ENCODE measurements at regions not wholly inside any gene's neighbourhood (a gene's known extent, or its start where the extent isn't known, plus 50 kb on each side); places are given as distances from the start of the nearest gene placed in this dataset.

DNA sequence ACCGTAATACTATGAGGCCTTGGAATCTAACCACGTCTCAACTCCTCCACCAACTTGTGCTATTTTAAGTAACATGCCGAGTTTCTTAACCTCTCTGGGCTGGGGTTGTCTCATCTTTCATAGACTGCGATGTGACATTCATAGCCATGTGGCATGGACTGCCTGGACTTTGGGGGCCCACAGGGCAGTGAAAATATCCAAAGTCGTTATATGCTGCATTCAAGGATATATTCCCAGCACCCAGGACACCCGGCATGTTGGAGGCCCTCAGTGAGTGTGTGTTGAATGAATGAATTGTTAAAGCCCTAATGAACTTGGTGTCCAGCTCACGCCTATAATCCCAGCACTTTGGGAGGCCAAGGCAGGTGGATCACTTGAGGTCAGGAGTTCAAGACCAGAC is 203.1 kb downstream of the CBLN1 start:
- DNase-seq (ENCODE audit: low spot score): no peak

DNA sequence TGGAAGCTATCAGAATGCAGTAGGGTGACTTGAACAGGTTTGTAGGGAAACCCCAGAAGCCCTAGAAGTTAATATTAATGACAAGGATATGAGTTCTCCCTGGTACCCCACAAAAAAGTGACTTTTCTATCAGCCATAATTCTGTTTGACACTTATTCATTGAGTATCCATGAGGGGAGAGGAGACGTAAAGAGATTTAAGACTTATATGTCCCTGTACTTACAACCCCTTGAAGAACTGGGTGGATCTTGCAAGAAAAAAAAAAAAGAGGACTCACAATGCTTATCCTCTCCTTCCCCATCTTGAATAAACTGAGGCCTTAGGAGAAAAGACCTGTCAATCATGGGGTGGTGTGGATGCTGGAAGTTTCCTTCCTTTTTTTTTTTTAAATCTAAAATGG is 203.5 kb downstream of the CBLN1 start:
- no peak for DNase-seq (ENCODE audit: low spot score)

DNA sequence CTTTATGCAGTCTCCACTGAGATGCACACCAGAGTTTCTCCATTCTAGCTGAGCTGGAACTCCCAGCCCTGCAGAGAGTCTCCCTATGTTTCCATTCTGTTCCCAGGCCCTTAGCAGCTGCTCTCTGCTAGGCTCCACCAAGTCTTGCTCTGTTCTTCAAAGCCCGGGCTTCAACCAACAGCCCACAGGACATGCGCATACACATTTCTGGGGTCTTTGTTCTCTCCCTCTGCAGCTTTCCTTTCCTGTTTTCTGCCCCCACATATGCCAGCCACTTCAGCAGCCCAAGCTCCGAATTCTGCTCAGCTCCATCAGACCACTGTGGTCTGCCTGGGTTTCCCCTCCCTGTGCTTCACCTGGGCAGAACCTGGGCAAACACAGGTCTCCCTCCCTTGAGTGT is 205.9 kb downstream of the CBLN1 start:
- DNase-seq (ENCODE audit: low spot score): no peak

DNA sequence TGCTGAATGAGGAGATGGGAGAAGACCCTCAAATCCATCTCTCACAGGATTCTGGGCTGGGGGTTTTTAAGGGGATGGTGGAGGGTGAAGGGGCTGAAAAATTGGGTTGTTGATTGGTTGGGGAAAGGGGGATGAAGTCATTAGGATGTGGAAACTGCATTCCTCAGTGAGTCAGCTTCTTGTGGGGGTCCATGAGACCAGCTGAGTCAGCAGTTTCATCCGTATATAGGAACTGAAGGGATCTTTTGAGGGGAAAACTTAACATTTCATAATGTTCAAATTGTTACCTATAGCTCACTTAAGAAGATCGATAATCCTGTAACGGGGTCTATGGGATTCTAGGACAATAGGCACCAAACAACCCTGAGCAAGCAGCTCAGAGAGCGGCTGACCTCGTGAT is 213.4 kb downstream of the CBLN1 start:
- no peak for DNase-seq (ENCODE audit: low spot score)

DNA sequence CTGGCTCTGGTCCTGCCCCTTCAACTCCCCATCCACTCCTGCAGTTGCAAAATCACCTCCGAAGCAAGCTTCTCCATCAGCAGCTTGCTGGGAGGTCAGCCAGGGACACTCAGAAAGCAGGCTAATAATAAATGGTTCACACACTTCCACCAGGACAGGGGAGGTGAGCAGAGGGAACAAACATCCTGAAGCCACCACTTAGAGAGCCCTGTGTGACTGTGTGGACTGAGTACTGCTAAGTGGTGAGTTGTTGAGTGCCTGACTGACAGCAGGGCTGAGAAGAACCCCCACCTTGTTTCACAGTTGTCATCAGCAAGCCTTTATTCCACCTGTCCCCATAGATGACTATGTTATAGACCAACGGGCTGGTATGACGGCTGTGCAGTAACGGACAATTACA is 213.9 kb downstream of the CBLN1 start:
- DNase-seq (ENCODE audit: low spot score): no peak

DNA sequence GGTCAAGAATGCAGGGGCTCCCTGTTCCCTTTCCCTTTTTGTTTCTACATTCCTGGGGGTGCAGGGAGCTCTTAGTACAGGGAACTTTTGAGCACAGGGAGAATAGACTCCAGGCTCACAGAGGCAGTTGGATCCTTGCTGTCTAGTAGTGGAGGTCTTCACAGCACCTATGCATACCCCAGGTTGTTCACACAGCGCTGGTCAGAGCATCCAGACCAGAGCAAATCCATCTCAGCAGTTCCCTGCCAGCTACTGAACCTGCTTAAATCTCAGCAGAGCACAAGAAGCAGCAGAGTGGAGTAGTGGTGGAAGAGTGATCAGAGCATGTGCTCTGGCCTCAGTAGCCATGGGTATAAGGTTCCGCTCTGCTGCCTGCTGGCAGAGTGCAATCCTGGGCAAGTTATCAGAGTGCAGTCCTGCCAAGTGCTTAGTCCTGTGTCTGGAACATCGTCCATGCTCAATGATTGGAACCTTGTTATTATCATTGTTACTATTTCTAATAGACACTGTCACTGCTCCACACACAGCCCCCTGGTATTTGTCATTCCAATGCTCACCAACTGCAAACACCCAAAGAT is 220.4 kb downstream of the CBLN1 start:
- DNase-seq (ENCODE audit: low spot score): no peak

DNA sequence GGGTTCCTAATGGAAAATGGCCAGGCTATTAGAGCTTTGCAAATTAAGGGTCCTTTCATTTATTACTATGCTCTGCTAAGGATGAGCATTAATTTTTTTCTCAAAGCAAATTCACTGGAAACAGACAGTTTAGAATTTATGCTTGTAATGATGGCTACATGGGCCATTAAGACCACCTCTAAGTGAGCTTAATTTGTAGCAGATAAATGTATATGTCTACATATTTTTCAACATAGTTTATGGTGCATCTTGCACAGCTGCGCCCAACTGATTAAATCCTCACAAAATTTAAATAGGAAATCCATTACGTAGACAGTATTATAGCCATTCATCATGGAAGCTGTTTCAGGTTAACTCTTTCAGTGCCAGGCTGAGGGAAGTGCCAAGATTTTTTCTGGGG is 220.9 kb downstream of the CBLN1 start:
- no peak for DNase-seq (ENCODE audit: low spot score)

DNA sequence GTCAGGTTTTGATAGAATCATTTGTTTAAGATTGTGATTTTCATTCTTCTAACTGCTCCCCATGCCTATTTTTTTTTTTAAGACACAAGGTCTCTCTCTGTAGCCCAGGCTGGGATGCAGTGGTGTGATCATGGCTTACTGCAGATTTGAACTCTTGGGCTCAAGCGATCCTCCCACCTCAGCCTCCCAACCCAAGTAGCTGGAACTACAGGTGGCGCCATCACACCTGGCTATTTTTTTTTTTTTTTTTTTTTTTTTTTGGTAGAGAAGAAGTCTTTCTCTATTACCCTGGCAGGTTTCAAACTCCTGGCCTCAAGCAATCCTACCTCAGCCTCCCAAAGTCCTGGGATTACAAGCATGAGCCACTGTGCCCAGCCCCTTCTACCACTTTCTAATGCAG is 223.3 kb downstream of the CBLN1 start:
- no peak for DNase-seq (ENCODE audit: low spot score)

DNA sequence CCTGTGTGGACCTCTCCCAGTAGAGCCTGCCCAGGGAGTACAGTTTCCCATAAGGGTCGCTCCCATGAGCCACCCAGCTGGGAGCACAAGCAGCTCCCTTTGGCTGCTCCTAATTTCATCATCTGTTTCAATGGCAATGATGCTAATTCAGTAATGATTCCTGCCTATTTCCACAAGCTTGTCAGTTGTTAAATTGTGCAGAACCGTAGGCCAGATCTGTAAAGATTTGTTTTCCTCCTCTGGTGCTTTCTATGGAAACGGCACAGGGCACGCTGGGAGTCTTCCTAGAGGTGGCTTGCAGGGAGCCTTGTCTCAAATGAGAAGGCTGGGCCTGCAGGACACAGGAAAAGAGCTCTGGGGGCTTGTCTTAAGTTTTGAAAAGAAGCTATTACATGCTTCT is 223.7 kb downstream of the CBLN1 start:
- no peak for DNase-seq (ENCODE audit: low spot score)

DNA sequence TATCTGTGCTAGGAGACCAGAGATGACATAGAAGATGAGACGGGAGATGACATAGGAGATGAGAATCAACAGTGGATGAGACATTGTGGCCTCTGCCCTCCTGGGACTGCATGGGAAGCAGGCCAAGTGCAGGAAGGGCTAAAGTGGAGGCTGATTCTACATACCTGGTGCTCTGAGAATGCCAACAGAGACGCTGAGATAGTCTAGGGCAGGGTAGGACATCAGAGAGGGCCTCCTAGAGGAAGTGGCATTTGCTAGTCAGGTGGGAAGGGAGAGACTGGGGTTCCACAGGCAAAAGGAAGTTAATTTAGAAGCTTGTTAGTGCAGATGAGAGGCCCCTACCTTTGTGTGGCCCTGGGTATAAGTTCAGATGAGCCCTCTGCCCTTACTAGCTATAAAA is 224.2 kb downstream of the CBLN1 start:
- no peak for DNase-seq (ENCODE audit: low spot score)

DNA sequence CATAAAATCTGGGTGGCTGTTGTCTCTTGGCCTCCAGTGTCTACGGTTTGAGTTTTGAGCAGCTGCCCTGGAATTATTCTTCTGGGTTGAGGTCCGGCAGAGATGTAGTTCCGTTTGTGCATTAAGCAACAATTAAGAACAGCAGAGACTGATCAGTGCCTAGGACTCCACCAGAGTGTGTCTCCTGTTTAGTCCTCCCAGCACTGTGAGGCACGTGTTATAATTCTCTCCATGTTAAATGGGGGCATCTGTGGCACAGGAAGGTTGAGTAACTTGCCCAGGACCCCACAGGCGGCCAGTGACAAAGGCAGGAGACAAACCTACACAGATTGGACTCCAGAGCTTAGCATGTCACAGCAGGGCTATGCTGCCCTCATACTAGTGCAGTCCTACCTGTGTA is 225.1 kb downstream of the CBLN1 start:
- no peak for DNase-seq (ENCODE audit: low spot score)

DNA sequence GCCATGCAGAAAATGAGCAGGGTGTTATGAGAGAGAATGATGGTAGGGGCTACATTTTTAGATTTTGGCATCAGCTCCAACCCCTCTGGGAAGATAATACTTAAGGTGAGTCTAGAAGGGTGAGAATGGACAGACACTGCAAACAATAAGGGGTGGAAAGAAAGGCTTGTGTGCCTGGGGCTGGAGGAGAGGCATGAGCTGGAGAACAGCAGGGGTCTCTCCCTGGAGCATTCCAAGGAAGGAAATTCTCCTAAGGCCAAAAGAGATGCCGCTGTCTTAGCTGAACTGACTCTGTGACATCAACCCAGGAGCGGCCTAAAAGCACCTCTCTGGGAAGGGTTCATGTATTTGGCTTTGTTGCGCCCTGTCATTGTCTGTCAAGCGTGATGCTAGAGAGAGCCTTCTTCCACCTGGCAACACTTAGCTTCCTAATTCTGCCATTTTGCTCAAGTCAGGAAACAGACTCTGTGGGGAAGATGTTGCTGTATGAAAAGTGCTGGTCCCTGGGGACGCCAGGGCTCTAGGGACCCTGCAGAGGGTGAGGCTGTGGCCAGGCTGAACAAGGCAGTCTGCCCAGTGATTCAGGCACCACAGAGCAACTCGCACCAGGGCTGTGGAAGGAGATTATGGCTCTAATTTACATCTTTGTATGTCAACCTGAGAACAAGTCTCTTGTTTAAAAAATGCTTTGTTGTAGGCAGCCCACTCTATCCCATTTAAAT is 225.7 kb downstream of the CBLN1 start:
- no peak for DNase-seq (ENCODE audit: low spot score)

DNA sequence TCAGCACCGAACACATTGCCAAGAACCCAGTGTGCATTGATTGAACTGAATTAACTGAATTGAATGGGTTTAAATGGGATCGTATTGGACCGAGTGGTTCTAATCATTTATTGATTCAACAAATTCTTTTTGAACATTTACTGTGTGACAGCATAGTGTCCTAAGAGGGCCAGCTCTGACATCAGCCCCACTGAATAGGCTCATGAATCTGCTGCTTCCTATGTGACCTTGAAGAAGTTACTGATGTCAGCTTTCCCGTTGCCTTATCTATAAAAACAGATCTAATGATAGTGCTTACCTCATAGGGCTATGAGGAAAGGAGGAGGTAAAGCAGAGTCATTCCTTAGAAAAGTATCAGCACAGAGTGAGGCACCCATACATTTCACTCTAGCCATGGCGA is 226.3 kb downstream of the CBLN1 start:
- no peak for DNase-seq (ENCODE audit: low spot score)

DNA sequence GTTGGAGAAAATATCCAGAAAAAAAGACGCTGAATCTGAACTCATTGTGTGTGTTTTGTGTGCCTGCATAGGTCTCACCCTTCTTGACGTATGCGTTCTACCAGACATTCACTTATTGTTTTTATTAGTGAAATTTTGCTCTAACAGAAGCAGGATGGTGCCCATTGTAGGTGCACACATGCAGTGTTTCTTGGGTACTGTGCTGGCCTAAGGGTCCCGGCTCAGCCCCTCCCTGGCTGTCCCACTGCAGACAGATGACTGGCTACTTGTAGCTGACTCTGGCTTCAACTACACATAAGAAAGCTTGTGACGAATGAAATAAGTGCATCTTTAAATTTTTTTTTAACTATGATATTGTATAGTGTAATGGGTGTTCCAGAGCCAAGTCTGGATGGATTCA is 227.0 kb downstream of the CBLN1 start:
- DNase-seq (ENCODE audit: low spot score): no peak

DNA sequence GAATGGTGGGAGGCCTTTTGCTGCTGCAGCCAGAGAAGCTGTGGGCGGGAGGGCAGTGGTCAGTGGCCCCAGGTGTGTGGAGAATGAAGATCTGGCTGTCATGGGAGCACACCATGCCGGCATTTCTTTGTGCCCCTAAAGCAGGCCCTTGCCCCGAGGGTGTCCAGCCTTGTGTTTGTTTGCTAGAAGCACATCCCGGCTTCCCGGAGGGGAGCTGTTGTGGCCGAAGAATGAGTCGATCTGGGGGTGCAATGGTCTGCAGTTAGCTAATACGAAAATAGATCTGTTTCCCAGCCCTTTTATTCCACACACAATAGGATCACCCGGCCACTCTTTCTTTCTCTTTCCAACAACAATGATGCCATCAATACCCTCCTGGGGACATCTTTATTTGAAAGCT is 228.8 kb downstream of the CBLN1 start:
- DNase-seq (ENCODE audit: low spot score): no peak

DNA sequence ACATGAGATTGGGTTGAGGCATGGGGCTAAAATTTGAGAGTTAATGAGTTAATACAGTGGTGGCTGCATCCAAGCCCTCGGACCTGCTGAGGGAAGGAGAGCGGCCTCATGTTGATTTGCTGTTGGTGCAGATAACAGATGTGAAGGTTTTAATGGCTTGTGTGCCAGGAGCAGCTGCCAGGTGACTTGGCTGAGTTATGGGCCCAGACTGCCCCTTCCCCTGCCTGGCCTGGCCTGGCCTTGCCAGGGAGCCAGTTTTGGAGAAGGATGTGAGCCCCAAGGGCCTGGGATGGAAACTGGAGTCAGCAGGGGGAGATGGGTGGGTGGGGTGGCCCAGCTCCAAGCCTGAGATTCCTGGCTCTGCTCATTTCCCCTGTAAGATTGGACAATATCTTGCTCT is 230.1 kb downstream of the CBLN1 start:
- DNase-seq (ENCODE audit: low spot score): no peak

DNA sequence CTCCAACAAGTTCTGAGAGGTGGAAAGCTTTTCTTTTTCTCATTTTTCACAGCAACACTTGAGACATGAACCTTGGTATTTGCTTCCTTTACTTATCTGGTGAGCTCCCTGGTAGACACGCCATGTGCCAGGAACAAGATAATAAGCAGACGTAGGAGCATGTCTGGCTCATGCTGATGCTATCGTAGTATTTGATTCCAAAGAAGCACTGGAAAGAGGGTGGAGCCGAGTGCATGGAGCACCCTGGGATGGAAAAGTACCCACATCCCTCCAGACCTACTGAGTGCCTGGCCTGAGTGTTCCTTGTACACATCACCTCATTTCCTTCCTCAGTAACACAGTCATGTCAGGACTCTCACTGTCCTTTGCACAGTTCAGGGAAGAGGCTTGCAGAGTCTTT is 231.0 kb downstream of the CBLN1 start:
- no peak for DNase-seq (ENCODE audit: low spot score)

DNA sequence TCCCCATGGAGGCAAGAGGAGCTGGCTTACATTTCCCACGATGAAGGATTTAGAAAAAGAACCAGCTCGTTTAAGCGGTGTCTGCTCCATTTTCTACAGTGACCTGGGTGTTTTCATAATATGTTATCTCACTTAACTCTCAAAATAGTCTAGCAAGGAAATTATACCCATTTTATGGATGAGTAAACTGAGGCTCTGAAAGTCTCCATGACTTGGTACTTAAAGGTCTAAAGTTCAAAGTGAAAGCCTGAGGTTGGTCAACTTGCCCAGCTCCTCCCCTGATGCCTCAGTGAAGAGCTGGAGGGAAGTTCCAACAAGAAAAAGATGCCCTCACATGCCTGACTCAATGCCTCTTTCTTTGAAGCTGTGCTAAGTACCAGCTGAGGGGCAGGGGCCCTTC is 232.0 kb downstream of the CBLN1 start:
- no peak for DNase-seq (ENCODE audit: low spot score)

DNA sequence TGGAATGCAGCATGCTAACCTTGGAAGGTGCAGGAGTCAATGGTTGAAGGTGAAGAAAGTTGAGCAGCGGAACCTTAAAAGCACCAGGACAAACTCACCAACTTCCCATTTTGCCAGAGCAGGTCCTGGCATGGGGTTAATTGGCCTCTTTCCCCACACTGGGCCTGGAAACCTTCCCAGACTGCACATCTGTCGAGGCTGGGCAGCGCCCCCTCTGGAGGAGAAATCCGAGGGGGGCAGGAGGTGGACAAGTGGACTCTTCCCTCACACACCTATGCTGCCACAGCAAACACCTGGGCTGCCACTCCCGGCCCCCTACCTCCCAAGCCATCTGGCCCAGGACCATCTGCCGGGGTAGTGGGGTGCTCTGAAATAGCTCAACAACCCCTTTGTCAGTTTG is 232.4 kb downstream of the CBLN1 start:
- no peak for DNase-seq (ENCODE audit: low spot score)

DNA sequence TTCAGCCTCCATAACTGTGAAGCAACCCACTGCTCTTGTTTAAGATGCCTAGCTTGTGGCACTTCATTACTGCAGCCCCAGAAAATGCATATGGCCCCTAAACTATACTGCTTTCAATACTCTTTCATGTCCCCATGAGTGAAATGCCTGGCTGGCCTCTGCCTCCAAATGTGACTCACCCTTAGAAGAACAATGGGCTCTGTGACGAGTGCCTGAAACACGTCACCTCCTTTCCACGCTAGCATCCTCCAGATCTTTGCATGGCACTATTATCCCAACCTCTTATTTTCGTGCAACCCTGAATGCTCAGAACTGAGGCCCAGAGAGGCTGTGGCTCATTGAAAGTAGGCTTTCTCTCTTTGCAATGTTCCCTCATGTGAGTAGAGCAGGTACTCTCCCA is 233.1 kb downstream of the CBLN1 start:
- no peak for DNase-seq (ENCODE audit: low spot score)

DNA sequence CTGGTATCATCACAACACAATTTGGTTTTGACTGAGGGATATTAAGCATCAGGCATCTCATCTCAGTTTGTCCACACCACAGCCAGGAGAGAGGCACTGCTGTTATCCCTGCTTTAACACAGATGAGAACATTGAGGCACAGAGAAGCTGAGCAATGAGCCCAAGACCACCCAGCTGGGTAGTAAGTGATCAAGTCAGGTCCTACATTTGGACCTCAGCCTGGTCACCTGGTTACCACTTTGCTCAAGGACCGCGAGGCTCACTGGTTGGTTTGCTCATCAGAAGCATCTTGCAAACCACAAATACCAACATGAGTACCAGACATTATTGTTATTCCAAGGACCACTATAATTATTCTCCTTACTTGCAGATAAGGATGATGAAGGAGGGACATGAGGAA is 245.5 kb downstream of the CBLN1 start:
- DNase-seq (ENCODE audit: low spot score): no peak

DNA sequence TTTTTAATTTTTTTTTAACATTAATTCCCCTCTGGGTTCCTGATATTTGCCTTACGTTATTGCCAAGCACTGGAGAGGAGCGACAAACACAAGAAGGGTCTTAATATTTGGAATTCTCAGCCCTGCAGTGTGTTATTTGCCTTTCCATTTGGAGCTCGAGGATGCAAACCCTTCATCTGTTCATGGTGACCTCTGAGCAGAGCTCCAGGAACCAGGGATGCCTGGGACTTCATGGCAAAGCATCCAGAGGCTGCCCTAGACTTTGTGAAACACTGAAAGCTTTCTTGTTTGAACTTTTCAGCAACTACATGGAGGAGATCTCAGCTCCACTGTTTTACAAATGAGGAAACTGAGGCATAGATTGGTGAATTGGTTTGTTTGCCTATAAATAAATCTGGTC is 254.2 kb downstream of the CBLN1 start:
- no peak for DNase-seq (ENCODE audit: low spot score)

DNA sequence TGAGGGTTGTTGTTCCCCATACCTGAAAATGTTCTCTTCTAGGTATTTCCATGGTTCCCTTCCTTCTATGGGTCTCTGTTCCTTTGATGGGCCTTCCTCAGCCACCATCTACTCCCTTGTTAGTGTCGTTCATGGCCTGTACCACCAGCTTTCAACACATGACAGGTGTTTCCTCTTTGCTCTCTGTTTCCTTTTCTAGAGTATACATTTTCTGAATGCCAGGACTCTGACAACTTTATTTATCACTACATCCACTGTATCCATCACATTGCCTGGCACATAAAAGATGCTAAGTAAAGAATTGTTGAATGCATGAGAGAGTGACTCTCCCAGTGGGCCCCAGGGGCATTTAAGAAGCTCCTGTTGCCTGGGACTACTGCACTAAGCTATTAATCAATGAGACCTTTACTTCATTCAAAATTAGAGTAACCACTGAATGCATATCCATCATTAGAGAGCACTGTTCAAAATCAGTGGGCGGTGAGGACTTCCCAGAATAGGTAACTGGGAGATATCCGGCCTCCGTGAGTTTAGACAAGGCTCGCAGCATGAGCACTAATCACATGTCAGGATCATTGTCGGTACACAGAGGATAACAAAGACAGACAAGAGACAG is 255.0 kb downstream of the CBLN1 start:
- DNase-seq (ENCODE audit: low spot score): no peak

DNA sequence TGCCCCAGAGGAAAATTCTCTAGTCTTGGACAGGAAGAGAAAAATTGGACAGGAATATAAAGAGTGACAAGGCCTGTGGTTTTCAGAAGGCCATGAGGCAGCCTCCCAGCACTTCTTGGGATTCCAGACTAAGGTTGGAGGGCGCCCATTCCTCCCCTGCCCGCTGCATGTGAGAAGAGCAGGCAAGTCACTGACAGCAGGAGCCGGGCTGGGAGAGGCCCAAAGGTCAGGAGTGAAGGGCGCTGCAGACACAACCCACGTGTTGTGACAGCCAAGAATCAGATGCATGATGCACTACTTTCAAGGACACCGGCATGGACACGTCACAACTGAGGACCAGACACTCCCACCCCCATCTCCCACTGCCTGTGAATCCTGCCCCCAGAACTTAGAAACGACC is 256.7 kb downstream of the CBLN1 start:
- no peak for DNase-seq (ENCODE audit: low spot score)

All from HT-29 (cell line).